ENCODE measurements at regions not wholly inside any gene's neighbourhood (a gene's known extent, or its start where the extent isn't known, plus 50 kb on each side); places are given as distances from the start of the nearest gene placed in this dataset.

DNA sequence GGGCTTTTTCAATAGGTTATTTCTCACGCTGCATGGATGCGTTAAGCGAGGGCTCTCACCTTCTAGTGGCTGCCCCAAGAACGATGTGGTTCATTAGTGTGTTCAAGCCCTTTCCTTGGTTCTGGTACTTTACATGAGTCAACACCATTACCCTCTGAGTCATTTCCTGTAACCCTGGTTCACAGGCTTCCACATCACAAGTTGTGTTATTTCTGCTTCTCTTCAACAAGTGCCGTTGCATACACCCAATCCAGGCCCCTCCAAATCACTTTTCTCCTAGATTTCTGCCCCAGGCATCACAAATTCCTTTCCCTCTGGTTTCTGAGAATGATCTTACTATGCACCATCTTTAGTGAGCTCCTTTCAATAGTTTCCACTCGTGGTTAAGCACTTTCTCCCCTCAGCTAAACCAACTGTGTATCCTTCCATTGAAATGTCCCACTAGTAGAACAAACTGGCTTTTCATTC lies 69.5 kb upstream of the RAD23B start:
- DNase-seq: peak; percentile 61

DNA sequence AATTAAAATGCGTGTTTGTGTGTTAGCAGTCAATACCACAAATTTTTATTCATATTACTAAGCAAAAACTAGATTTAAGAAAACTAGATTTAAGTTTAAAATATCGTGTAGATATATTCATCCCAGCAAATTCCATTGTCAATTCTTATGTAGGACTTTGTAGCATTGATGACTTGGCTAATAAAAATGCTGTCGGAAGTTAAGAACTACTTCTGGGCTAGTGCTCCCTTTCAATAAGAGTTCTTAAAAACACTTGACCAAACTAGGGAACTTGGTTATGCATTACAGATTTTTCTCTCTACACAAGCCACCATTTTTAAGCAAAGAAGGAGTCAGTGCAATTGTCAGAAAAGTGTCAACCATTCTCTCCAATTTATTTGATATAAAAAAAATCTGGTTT lies 68.7 kb upstream of the RAD23B start:
- DNase-seq: no peak

DNA sequence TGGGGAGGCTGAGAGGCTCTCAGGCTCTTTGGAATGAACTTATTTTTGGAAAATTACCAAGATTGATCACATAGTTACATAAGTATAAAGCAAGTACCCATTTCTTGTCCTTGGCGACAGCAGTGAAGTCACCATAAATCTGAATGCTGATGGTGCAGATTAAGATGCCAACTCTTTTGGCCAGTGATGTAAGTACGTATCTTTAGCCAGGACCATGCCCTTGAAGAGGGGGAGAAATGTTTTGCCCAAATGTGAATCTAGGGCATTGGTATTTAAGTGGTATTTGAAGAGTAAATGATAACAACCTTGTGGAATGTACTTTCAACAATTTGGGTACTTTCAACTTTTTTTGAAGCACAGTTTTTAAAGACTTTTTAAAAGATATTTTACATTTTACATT lies 68.2 kb upstream of the RAD23B start:
- DNase-seq: no peak

DNA sequence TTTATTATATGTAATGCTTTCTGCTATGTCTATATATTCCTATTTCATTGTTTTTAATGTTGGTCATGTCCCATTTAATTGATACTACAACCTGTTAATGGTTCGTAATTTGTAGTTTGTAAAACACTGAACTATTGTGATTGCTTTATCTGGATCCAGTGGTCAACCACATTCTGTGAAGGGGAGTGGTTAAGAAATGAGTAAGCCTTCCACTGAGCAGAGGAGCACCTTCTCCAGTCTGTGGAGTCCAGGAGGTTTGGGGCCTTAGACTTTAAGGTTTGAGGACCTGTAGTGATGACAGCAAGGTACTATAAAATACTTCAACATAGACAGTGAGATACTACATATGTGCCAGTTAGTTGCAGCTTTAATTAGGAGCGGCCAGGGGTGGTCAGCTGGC lies 67.7 kb upstream of the RAD23B start:
- no peak for DNase-seq

DNA sequence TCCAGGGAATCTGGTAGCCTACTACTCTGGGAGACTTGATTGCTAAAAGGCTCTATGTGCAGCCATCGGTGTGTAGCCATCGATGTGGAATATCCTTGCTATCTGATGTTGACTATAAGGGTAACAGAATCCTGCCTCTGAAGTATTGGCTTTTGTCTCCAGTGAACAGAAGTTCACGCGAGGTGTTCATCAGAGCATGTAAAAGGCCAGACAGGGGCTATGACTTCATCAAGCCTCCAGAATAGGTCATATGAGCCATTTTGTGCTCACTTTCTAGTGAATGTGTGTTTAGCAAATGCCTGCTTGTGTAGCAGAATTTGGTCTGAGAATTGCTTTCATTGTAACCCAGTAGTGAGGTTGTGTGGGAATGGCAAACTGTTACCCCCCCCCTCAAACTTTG lies 66.8 kb upstream of the RAD23B start:
- no peak for DNase-seq

DNA sequence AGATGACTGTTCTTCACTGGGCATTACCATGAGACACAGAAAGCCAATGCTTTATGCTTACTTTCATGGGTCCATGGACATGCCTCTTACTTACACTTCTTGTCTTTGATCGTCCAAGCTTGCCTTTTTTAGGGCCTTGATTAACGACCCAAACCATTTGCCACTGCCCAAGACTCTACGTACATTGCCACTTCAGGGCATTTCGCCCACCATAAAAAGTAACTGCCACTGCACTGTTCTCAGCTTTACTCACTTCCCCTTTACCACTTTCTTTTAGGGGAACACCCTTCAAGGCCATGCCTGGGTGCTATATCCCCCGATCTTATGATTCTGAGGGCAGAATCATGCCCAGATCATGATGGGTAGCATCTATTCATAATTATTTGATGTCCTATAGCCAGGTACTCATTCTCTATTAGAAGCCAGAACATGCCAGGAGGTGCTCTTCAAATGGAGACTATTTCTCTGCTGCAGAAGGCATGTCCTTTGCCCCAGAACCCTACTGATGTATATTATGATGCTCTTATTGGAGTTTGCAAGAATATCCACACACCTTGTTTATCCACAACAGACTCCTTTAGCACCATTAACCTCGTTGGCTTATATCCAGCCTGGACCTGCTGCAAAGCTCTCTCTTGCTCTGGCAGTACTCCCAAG lies 64.1 kb upstream of the RAD23B start:
- no peak for DNase-seq

DNA sequence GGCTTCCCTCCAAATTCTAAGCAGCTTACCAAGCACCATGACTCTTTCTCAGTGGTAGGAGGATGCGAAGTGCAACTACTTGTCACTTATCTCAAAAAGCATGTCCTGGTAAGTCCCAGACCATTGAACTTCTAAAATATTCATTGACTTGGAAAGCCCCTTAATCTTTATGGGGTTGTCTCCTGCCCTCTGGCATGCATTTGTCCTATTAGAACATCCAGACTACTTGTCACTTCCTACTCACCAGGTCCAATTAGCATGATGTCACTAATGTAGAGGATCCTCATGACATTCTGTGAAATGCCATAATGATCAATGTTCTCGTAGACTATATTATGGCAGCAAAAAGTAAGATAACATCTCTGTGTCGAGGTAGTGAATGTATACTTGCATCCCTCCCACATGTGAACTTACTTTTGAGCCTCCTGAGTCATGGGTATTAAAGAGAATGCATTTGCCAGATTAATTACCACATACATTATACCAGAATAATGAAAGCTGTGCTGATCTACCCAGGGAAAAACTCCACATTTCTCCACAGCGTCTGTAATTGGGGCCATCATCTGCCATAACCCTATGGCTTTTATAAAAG lies 63.5 kb upstream of the RAD23B start:
- DNase-seq: no peak

DNA sequence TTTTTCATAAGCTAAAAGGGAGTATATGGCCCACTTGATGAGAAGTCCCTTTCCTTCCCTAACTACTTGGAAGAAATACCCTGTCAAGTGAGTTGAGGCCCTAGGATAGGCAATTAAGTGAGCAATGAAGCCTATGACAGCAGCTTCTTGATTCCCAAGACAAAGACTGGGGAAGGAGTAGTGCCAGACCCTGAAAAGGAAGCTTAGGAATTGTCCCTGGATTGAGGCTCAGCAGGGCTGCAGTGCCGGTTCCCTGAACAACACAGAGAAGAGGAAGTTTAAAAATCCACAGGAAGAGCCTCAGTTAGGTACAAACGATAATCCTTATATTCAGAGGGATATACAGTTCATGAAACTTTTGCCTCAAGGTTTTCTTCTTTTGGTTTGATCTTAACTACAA lies 61.8 kb upstream of the RAD23B start:
- DNase-seq: no peak

DNA sequence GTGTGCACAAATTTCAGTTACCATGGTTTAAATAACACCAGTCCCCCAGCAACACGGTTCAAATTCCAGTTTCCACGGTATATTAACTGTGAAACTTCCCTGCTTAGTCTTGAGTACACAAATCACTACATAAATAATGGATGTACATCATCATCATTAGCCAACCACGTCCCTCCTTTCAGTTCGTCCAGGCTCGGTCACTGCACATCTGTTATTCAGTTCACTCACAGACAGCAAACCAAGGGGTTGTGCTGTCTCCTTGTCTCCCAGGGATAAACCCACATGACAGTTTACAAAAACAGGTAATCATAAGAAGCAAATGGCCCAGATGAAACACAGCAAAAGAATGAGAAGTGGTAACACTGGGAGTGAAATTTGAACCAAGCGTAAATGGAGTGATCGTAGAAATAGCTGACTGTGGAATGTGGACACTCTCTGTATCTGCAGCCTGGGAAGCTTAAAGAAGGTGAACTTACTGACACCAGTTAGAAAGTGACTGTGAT lies 61.0 kb upstream of the RAD23B start:
- no peak for DNase-seq

DNA sequence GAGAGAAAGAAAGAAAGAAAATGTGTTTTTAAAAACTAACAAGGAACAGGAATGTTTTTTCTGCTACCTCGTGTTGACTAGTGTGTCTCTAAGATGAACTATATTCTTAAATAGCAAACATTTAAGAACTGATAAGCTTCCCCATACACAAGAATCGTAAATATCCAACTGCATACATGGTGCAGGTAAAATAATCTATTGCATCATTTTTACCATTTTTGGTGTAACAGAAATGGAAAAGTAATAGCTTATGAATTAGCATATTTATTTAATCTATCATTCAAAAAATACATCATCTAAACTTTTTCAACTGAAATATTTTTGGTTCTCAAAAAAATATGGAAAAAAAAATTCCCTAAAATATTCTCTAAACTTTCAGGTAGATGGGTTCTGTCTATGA lies 59.7 kb upstream of the RAD23B start:
- DNase-seq: no peak

DNA sequence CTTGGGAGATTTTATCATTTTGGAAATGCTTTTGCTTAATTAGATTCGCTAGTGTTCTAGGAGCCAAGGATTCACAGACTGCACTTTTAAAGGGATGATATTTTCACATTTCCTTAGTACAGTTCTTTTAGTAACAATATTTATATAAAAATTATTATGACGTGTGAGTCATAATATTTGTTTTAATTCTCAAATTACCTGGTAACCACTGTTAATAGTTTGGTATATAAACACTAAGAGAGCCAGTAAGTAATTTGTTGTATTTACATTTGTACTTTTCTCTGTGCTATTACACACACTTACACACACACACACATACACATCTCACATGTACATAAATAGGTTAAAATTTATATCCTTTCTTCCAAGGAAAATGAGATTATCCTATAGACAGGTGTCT lies 58.8 kb upstream of the RAD23B start:
- no peak for DNase-seq

DNA sequence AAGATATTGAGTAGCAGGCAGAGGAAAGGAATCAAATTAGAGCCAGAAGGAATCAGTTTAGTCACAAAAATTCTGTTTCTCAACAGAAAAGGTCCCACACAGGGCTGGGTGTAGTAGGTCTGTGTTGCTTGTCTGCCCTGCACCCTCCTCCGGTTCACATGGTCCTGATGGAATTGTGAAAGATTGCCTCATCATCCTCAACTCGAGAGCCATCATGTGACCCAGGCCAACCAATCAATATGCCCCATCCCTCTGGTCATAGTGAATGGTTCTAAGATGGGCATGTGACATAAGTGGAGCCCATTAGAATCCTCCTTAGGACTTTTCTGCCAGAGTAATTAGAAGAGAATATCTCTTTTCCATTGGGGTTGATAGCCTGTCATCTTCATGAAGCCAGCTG lies 56.7 kb upstream of the RAD23B start:
- no peak for DNase-seq

DNA sequence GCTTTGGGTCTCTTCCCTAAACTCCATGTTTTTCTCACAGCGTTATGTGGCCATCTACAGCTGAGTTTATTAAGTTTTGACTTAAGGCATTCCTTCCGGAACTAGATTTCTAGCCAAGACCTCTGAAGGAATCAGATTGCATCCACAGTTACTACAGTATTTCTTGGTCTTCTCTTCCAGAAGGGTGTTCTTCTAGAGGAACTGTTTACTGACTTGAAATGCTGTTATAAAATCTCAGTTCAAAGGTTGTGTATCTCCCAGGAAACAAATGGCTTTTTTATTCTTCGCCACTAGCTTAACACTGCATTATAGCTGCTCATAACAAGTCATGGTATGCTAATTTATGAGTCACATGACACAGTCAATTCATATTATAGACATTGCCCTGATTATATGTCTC lies 55.3 kb upstream of the RAD23B start:
- DNase-seq: no peak

DNA sequence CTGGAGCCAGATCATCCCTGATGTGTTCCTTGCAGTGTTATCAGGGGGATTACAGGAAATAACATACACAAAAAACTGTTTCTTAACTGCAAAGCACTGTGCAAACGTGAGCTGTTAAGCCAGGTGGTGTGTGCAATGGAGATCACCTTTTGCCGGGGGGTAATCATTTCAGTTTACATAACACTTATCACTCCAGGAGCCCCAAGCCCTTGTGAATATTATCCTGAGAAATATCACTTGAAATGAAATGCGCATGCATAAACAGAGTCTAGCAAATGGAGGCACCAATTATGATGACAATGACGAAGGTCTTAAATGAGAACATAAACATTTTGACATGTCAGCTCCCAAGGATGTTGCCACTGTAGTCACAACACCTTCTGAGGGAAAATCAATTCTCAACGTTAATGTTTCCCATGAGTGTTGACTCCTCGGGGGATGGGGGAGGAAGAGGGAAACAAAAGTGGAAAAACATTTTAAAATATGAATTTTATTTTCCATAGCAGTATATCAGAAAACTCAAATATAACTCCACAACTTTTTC lies 54.5 kb upstream of the RAD23B start:
- DNase-seq: no peak

DNA sequence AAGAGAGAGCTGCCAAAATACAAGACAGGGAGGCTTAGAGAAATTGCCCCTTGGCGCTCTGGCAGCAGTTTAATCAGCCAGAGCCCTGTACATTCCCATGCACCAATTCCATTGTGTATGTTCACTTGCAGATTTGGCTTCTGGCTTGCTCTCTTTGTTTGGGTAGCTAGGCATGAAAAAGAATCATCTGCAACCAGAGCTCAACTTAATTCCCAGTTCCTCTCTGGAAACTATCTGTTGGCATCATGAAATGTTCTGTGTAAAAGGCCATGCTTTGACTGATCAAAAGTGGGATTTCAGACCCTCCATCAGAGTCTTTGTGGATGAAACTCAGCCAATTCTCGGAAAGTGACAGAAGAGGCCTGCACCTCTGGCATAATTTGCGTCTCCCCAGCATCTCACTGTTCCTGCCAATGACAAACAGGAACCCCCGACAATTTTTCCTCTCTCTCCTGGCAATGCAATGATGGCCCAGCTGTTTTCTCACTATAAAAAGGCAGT lies 53.8 kb upstream of the RAD23B start:
- no peak for DNase-seq

All from activated effector memory CD4-positive, alpha-beta T cell treated with anti-CD3 and anti-CD28 coated beads, Interleukin-2, amount 50 U/mL, for 16 hours (primary cell).